OCI-LY7 (cell line): ENCODE measurements at regions not wholly inside any gene's neighbourhood (a gene's known extent, or its start where the extent isn't known, plus 50 kb on each side); places are given as distances from the start of the nearest gene placed in this dataset.

Source experiments
- BruUV-seq: library from RNA; stranded (reverse); fragments of 400-500 nt; replicated peaks from 2 replicates; lab custom pipeline; 2021; lab: Mats Ljungman, UMichigan
- CTCF ChIA-PET: fragments of 300-600 bp; sonication (Branson Sonifier 250); formaldehyde crosslinking; loops from one replicate; lab custom pipeline; 2022; ENCODE audit warnings: antibody characterized with exemption; ENCODE audit not compliant: unreplicated experiment; lab: Charles Lee
- POLR2A ChIA-PET: fragments of 300-600 bp; sonication (Branson Sonifier 250); formaldehyde crosslinking; loops from one replicate; lab custom pipeline; 2022; ENCODE audit warnings: antibody characterized with exemption; lab: Charles Lee
- DNase-seq: peaks from one replicate; pipeline ENCODE4 v3.0.0-alpha.2; 2015; ENCODE audit warnings: low spot score
- H2AFZ ChIP-seq: fragments of 200-600 bp; sonication (generic), shearing (Covaris generic); 2 replicates; pipeline ENCODE4 v1.6.1; 2014; ENCODE audit warnings: mild to moderate bottlenecking, antibody characterized with exemption, low read length, moderate library complexity
- H3K27ac ChIP-seq: fragments of 200-600 bp; sonication (generic); 2 replicates; pipeline ENCODE4 v1.5.1; 2014; ENCODE audit warnings: mixed run types, low read depth, mild to moderate bottlenecking, moderate library complexity, low read length, inconsistent platforms; ENCODE audit not compliant: poor library complexity, severe bottlenecking
- H3K36me3 ChIP-seq: fragments of 200-600 bp; sonication (generic); 2 replicates; pipeline ENCODE4 v1.6.1; 2014; ENCODE audit warnings: mild to moderate bottlenecking, antibody characterized with exemption, low read length, moderate library complexity, mixed read lengths; ENCODE audit not compliant: insufficient read depth
- H3K4me1 ChIP-seq: fragments of 200-600 bp; sonication (generic); 2 replicates; pipeline ENCODE4 v1.5.1; 2014; ENCODE audit warnings: mild to moderate bottlenecking, low read length; ENCODE audit not compliant: insufficient read depth, poor library complexity, severe bottlenecking
- H3K4me2 ChIP-seq: fragments of 200-600 bp; sonication (generic); 2 replicates; pipeline ENCODE4 v1.6.1; 2014; ENCODE audit warnings: mild to moderate bottlenecking, low read length
- H3K4me3 ChIP-seq: fragments of 200-600 bp; sonication (generic); 2 replicates; pipeline ENCODE4 v1.5.1; 2014; ENCODE audit warnings: mild to moderate bottlenecking, low read depth, low read length; ENCODE audit not compliant: poor library complexity, severe bottlenecking
- H3K79me2 ChIP-seq: fragments of 200-600 bp; sonication (generic); 2 replicates; pipeline ENCODE4 v1.6.1; 2016; ENCODE audit warnings: low read depth, mild to moderate bottlenecking, low read length, moderate library complexity, mixed read lengths; ENCODE audit not compliant: insufficient read depth
- H3K9me2 ChIP-seq: fragments of 200-600 bp; sonication (generic); 2 replicates; pipeline ENCODE4 v1.6.1; 2016; ENCODE audit warnings: mild to moderate bottlenecking, low read length, mixed read lengths; ENCODE audit not compliant: insufficient read depth
- H3K9me3 ChIP-seq: fragments of 200-600 bp; sonication (generic); 2 replicates; pipeline ENCODE4 v1.6.1; 2014; ENCODE audit warnings: mild to moderate bottlenecking, mixed run types, low read length, mixed read lengths
- H4K20me1 ChIP-seq: fragments of 200-600 bp; sonication (generic); 2 replicates; pipeline ENCODE4 v1.6.1; 2014; ENCODE audit warnings: mild to moderate bottlenecking, antibody characterized with exemption, low read length, moderate library complexity, mixed read lengths; ENCODE audit not compliant: insufficient read depth
- EZH2phosphoT487 ChIP-seq: fragments of 200-600 bp; sonication (generic); IDR thresholded peaks from 2 replicates; pipeline ENCODE4 v1.6.1; 2018; ENCODE audit warnings: low read depth, borderline replicate concordance, mild to moderate bottlenecking, mixed run types, antibody characterized with exemption, low read length, moderate library complexity, mixed read lengths
- intact Hi-C: fragments of 100-400 bp; cut with micrococcal nuclease; formaldehyde crosslinking; loops from one replicate; pipeline ENCODE4 v1.10.0; 2022; ENCODE audit not compliant: unreplicated experiment
- TF ChIP-seq, protein P1 (sequence below): fragments of 200-600 bp; sonication (generic); conservative IDR thresholded peaks from 2 replicates; pipeline ENCODE4 v1.5.1; 2014; ENCODE audit warnings: mild to moderate bottlenecking, antibody characterized with exemption, low read length, moderate library complexity, mixed read lengths

DNA sequence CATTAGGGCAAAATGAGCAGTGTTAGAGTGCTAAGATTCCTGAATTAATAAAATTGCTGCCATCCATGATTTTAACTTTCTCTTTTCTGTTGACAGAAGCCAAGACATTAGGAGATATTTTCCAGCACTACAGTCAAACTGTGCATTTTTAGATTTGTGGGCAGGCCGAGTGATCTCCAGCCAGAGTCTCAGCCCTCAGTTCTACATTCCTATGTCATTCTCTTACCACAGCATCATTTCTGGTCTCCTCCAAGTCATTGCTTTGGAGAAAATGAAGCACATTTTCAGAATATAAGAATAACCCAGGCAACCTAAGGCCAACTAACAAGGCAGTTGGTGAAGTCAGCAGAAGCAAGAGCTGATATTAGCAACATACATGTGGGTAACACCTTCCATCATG lies 74.6 kb upstream of the NUDT7 start:
- H2AFZ ChIP-seq, result no peak overlapping the region
- BruUV-seq, result no TSS peak
- H3K4me3 ChIP-seq, result no peak overlapping the region
- ChIA-PET CTCF (no interaction called here), POLR2A (no interaction called here)
- no peaks in the 10 kb centered on the region for H4K20me1 ChIP-seq
- no peak overlapping the region for H3K4me2 ChIP-seq
- no peaks in the 10 kb centered on the region for H3K79me2 ChIP-seq
- DNase-seq, result no peak
- H3K9me2 ChIP-seq, result no peaks in the 10 kb centered on the region
- intact Hi-C loops, result no loop called here
- no peaks in the 10 kb centered on the region for H3K9me3 ChIP-seq
- TF ChIP-seq, protein P1, sequence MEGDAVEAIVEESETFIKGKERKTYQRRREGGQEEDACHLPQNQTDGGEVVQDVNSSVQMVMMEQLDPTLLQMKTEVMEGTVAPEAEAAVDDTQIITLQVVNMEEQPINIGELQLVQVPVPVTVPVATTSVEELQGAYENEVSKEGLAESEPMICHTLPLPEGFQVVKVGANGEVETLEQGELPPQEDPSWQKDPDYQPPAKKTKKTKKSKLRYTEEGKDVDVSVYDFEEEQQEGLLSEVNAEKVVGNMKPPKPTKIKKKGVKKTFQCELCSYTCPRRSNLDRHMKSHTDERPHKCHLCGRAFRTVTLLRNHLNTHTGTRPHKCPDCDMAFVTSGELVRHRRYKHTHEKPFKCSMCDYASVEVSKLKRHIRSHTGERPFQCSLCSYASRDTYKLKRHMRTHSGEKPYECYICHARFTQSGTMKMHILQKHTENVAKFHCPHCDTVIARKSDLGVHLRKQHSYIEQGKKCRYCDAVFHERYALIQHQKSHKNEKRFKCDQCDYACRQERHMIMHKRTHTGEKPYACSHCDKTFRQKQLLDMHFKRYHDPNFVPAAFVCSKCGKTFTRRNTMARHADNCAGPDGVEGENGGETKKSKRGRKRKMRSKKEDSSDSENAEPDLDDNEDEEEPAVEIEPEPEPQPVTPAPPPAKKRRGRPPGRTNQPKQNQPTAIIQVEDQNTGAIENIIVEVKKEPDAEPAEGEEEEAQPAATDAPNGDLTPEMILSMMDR, result no peak
- no peak for TF ChIP-seq EZH2phosphoT487
- H3K4me1 ChIP-seq, result no peaks in the 10 kb centered on the region
- no peaks in the 10 kb centered on the region for H3K36me3 ChIP-seq
- H3K27ac ChIP-seq, result no peak overlapping the region

DNA sequence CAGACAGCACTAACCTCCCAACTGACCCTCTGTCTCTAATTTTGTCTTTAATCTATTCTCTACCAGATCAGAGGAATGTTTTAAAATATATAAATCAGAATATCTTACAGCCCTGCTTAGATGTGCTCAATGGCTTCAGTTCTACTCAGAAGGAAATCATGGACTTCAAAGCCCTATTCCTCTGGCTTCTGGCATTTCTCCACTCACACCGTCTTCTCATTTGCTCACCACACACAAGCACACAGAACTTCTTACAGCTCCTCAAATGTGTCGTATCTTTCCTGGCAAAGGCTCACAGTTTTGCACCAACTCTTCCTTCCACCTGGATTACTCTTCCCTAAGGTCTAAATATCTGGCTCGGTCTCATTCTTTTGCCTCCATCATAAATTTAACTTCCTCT lies 71.6 kb upstream of the NUDT7 start:
- Histone ChIP-seq H3K79me2 (no peaks in the 10 kb centered on the region), H3K9me3 (no peaks in the 10 kb centered on the region), H3K27ac (no peak overlapping the region), H3K4me1 (no peaks in the 10 kb centered on the region), H3K9me2 (no peaks in the 10 kb centered on the region), H3K4me2 (no peak overlapping the region), H4K20me1 (no peaks in the 10 kb centered on the region), H3K36me3 (no peaks in the 10 kb centered on the region), H3K4me3 (no peak overlapping the region), H2AFZ (no peak overlapping the region)
- ChIA-PET CTCF (no interaction called here), POLR2A (no interaction called here)
- no peak for DNase-seq
- intact Hi-C loops, result no loop called here
- no peak for TF ChIP-seq EZH2phosphoT487
- TF ChIP-seq, protein P1, result no peak
- BruUV-seq, result no TSS peak

DNA sequence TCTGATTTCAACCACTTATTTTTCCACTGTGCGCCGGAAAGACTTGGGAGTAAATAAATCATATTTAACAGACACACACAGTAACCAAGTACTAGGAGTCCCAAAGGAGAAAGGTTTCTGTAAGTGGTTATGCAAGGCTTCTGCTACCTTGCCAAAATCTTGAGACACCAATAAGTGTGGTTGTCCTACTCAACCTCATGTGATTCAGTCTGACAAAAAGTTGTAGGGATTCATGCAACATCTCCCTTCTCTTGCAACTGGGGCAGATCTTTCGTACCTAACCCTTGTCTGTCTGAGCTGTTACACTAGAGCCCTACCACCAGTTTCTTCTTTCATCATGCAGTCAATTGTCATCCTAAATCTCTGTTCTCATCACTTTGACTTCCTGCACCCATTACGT lies 69.9 kb upstream of the NUDT7 start:
- Histone ChIP-seq H3K79me2 (no peaks in the 10 kb centered on the region), H3K4me3 (no peak overlapping the region), H3K36me3 (no peaks in the 10 kb centered on the region), H3K4me2 (no peak overlapping the region), H2AFZ (no peak overlapping the region), H3K9me3 (no peaks in the 10 kb centered on the region), H4K20me1 (no peaks in the 10 kb centered on the region), H3K4me1 (no peaks in the 10 kb centered on the region), H3K27ac (no peak overlapping the region), H3K9me2 (no peaks in the 10 kb centered on the region)
- intact Hi-C loops, result no loop called here
- no TSS peak for BruUV-seq
- DNase-seq, result no peak
- TF ChIP-seq, protein P1, result no peak
- no peak for TF ChIP-seq EZH2phosphoT487
- POLR2A ChIA-PET, result no interaction called here
- CTCF ChIA-PET, result no interaction called here
